OCI-LY7 (cell line): ENCODE measurements at regions not wholly inside any gene's neighbourhood (a gene's known extent, or its start where the extent isn't known, plus 50 kb on each side); places are given as distances from the start of the nearest gene placed in this dataset.

Experiments
- EZH2phosphoT487 ChIP-seq: fragments of 200-600 bp; sonication (generic); IDR thresholded peaks from 2 replicates; pipeline ENCODE4 v1.6.1; 2018; ENCODE audit warnings: low read depth, borderline replicate concordance, mild to moderate bottlenecking, mixed run types, antibody characterized with exemption, low read length, moderate library complexity, mixed read lengths
- TF ChIP-seq, protein P1 (sequence below): fragments of 200-600 bp; sonication (generic); conservative IDR thresholded peaks from 2 replicates; pipeline ENCODE4 v1.5.1; 2014; ENCODE audit warnings: mild to moderate bottlenecking, antibody characterized with exemption, low read length, moderate library complexity, mixed read lengths

DNA sequence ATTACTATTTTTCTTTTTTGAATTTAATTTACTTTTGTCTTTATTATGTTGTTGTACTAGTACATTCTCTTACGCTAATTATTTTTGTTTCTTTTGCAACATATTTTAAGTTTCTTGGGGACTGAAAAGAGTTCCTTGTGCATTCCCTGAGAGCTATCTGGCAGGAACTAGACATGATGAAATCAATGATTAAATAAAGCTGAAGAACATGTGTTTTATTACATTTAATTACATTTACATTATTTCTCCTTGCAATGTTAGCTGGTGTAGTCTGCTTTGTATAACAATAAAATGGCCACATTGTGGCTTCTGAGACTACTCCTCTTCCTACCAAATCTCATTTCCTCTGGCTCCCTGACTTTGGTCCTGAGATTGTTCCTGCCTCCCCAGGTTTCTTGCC, 244.9 kb downstream of the NDFIP2 start:
- TF ChIP-seq, protein P1, sequence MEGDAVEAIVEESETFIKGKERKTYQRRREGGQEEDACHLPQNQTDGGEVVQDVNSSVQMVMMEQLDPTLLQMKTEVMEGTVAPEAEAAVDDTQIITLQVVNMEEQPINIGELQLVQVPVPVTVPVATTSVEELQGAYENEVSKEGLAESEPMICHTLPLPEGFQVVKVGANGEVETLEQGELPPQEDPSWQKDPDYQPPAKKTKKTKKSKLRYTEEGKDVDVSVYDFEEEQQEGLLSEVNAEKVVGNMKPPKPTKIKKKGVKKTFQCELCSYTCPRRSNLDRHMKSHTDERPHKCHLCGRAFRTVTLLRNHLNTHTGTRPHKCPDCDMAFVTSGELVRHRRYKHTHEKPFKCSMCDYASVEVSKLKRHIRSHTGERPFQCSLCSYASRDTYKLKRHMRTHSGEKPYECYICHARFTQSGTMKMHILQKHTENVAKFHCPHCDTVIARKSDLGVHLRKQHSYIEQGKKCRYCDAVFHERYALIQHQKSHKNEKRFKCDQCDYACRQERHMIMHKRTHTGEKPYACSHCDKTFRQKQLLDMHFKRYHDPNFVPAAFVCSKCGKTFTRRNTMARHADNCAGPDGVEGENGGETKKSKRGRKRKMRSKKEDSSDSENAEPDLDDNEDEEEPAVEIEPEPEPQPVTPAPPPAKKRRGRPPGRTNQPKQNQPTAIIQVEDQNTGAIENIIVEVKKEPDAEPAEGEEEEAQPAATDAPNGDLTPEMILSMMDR = no peak
- TF ChIP-seq EZH2phosphoT487 = no peak
